HG03175 (cell line): ENCODE measurements at regions not wholly inside any gene's neighbourhood (a gene's known extent, or its start where the extent isn't known, plus 50 kb on each side); places are given as distances from the start of the nearest gene placed in this dataset.
"Not testable (repeated sequence)": the region's sequence is repeated elsewhere in the genome, so short reads cannot be mapped to it uniquely, and the experiment has no call there.

Experiments used
- ATAC-seq: cut with Tn5 transposase; IDR thresholded peaks from one replicate; pipeline ENCODE4 v1.9.1; 2021; ENCODE audit warnings: mild to moderate bottlenecking, moderate library complexity; ENCODE audit not compliant: unreplicated experiment

- no peak for ATAC-seq
Observed at GRCh38 chr13:110809871-110810486, 96.5 kb downstream of the ING1 start.

GRCh38 chr13:110811008-110811720, 97.7 kb downstream of the ING1 start:
- no peak for ATAC-seq

- no peak for ATAC-seq
Observed at GRCh38 chr13:110811771-110812120, 98.2 kb downstream of the ING1 start.

- ATAC-seq: no peak
Observed at GRCh38 chr13:110812121-110812868, 98.8 kb downstream of the ING1 start.

- ATAC-seq: no peak
Observed at GRCh38 chr13:110812869-110813645, 99.6 kb downstream of the ING1 start.

- ATAC-seq: no peak
Observed at GRCh38 chr13:110813646-110814624, 100.4 kb downstream of the ING1 start.

GRCh38 chr13:110815471-110816204, 99.2 kb downstream of the ANKRD10 start:
- ATAC-seq: no peak

GRCh38 chr13:110816500-110816899, 98.4 kb downstream of the ANKRD10 start:
- no peak for ATAC-seq

GRCh38 chr13:110817143-110817542, 97.7 kb downstream of the ANKRD10 start:
- no peak for ATAC-seq

- ATAC-seq: no peak
Observed at GRCh38 chr13:110818747-110819146, 96.1 kb downstream of the ANKRD10 start.

GRCh38 chr13:110819203-110820014, 95.5 kb downstream of the ANKRD10 start:
- ATAC-seq: peak; percentile 96

GRCh38 chr13:110820322-110820721, 94.5 kb downstream of the ANKRD10 start:
- ATAC-seq: no peak

- not testable (repeated sequence) for ATAC-seq
Observed at GRCh38 chr13:110821837-110822668, 92.8 kb downstream of the ANKRD10 start.

- no peak for ATAC-seq
Observed at GRCh38 chr13:110822669-110822945, 92.3 kb downstream of the ANKRD10 start.

GRCh38 chr13:110824702-110825300, 90.1 kb downstream of the ANKRD10 start:
- no peak for ATAC-seq

- no peak for ATAC-seq
Observed at GRCh38 chr13:110825516-110825915, 89.4 kb downstream of the ANKRD10 start.

- no peak for ATAC-seq
Observed at GRCh38 chr13:110826101-110826500, 88.8 kb downstream of the ANKRD10 start.
